ENCODE measurements at regions not wholly inside any gene's neighbourhood (a gene's known extent, or its start where the extent isn't known, plus 50 kb on each side); places are given as distances from the start of the nearest gene placed in this dataset.
"Not testable (repeated sequence)": the region's sequence is repeated elsewhere in the genome, so short reads cannot be mapped to it uniquely, and the experiment has no call there.

DNA sequence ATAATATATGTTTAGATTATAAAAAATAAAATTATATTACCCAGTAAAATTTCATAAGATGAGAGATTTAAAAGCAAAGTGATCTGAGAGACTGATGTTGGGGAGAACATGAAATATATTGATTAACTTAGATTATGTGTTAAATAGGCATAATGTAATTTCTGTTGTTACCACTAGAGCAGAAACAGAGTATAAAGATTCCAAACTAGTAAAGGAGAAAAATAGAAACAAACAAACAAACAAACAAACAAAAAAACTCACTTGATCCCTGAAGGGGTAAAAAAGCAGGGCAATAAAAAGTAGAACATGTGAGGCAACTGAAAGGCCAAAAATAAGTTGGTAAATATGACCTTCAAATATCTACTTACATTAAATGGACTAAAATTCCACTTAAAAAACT is 640.4 kb upstream of the RGS18 start:
- Histone ChIP-seq H3K36me3 (no peaks in the 10 kb centered on the region), H3K4me3 (no peak overlapping the region), H3K4me1 (no peaks in the 10 kb centered on the region), H3K27me3 (no peaks in the 10 kb centered on the region), H3K27ac (no peak overlapping the region), H3K9me3 (no peaks in the 10 kb centered on the region)
- no peak for TF ChIP-seq POLR2AphosphoS5 (IDR thresholded peaks at IDR 0.05)
- no peak for TF ChIP-seq POLR2A (IDR thresholded peaks at IDR 0.05)
- TF ChIP-seq EP300 (IDR thresholded peaks at IDR 0.05) = no peak
- TF ChIP-seq, protein P1, sequence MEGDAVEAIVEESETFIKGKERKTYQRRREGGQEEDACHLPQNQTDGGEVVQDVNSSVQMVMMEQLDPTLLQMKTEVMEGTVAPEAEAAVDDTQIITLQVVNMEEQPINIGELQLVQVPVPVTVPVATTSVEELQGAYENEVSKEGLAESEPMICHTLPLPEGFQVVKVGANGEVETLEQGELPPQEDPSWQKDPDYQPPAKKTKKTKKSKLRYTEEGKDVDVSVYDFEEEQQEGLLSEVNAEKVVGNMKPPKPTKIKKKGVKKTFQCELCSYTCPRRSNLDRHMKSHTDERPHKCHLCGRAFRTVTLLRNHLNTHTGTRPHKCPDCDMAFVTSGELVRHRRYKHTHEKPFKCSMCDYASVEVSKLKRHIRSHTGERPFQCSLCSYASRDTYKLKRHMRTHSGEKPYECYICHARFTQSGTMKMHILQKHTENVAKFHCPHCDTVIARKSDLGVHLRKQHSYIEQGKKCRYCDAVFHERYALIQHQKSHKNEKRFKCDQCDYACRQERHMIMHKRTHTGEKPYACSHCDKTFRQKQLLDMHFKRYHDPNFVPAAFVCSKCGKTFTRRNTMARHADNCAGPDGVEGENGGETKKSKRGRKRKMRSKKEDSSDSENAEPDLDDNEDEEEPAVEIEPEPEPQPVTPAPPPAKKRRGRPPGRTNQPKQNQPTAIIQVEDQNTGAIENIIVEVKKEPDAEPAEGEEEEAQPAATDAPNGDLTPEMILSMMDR (IDR thresholded peaks at IDR 0.05) = no peak
- no peak for DNase-seq
- no peak for ATAC-seq (ENCODE audit: low FRiP score in 2 of 2)

DNA sequence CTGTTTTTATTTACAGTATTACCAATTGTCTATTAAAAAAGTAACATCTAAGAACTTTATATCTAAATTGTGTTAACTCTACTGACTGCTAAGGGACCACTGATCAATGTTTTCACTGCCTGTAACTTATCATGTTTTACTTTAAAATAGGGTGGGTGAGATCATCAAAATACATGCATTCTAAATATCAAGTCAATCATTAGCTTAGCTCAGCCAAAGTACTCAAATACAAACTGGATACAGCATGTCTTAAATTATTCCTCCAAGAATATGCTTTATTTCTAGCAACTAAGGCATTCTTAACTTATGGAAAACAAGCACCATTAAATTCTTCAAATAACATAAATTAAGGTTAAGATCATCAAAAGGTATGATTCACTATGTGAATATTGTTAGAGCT is 638.7 kb upstream of the RGS18 start:
- no peak for TF ChIP-seq EP300 (IDR thresholded peaks at IDR 0.05)
- TF ChIP-seq, protein P1 (IDR thresholded peaks at IDR 0.05) = no peak
- no peak for TF ChIP-seq POLR2A (IDR thresholded peaks at IDR 0.05)
- no peak for ATAC-seq (ENCODE audit: low FRiP score in 2 of 2)
- H3K4me3 ChIP-seq = no peak overlapping the region

DNA sequence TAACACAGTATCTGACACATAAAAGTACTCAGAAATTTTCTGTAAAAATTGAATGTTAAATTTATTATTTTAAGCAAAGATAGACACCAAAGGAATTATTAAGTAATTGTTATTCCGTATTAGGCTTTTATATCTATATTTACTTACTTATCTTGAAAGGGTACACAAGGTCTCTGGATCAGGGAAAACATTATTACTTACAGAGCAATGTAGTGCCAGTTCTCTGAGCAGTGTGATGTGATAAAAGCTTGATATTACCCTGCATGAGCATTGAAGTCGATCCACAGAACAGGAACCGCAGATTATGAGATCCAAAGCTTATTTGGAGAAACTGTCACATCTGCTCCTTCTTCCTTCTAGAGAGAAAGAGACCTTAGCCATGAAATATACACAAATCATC is 637.9 kb upstream of the RGS18 start:
- Histone ChIP-seq H3K27me3 (no peaks in the 10 kb centered on the region), H3K9me3 (no peaks in the 10 kb centered on the region), H3K36me3 (no peaks in the 10 kb centered on the region), H3K4me1 (no peaks in the 10 kb centered on the region), H3K27ac (no peak overlapping the region), H3K4me3 (no peak overlapping the region)
- WGBS, 2 donors = 71 to 82% methylated on average over 3 of the region's 3 CpGs
- ATAC-seq (ENCODE audit: low FRiP score in 2 of 2) = no peak
- TF ChIP-seq, protein P1 (IDR thresholded peaks at IDR 0.05) = no peak
- no peak for TF ChIP-seq POLR2A (IDR thresholded peaks at IDR 0.05)
- TF ChIP-seq EP300 (IDR thresholded peaks at IDR 0.05) = no peak
- TF ChIP-seq POLR2AphosphoS5 (IDR thresholded peaks at IDR 0.05) = no peak
- no peak for DNase-seq

More for the DNA sequence above, 638.7 kb upstream of the RGS18 start:
- Histone ChIP-seq H3K4me1 (no peaks in the 10 kb centered on the region), H3K27ac (no peak overlapping the region), H3K36me3 (no peaks in the 10 kb centered on the region), H3K9me3 (no peaks in the 10 kb centered on the region), H3K27me3 (no peaks in the 10 kb centered on the region)
- DNase-seq = no peak

DNA sequence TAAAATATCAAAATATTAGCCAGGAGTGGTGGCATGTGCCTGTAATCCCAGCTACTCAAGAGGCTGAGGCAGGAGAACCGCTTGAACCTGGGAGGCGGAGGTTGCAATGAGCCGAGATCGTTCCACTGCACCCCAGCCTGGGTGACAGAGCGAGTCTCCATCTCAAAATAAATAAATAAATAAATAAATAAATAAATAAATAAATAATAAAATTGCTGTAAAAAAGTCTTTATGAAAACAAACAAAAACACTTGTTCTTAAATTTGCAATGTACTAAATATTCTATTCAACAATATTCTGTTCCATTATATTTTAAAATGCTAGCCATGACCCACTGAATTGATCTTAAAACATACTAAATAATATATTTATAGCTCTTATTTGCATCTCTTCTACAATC is 632.3 kb upstream of the RGS18 start:
- not testable (repeated sequence) for H3K4me1 ChIP-seq; ATAC-seq (ENCODE audit: low FRiP score in 2 of 2); H3K27me3 ChIP-seq; DNase-seq; H3K4me3 ChIP-seq; H3K27ac ChIP-seq; H3K36me3 ChIP-seq; H3K9me3 ChIP-seq
- 87 to 95% methylated on average over 5 of the region's 5 CpGs for WGBS, 2 donors

DNA sequence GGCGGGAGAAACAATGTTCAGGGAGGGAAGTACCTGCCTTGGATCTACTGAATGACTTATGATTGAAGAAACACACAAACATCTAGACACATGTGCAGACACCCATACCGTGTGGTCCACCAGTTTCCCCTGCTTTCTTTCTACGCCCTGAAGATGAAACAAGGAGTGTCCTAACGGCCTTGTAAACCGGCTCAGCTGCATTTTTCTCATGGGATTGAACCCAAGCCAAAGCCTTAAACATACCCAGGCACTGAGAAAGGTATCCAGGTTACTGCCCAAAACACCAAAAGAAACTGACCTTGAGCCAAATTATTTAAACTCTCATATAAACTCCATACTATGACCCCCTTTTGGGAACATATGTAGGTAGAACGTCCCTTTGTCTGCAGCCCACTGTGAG is 630.0 kb upstream of the RGS18 start:
- WGBS, 2 donors = 68 to 80% methylated on average over 6 of the region's 6 CpGs
- Histone ChIP-seq H3K4me3 (no peak overlapping the region), H3K27me3 (no peaks in the 10 kb centered on the region), H3K27ac (no peak overlapping the region), H3K36me3 (no peaks in the 10 kb centered on the region), H3K4me1 (no peaks in the 10 kb centered on the region), H3K9me3 (no peaks in the 10 kb centered on the region)
- DNase-seq (no peak), ATAC-seq (ENCODE audit: low FRiP score in 2 of 2) (no peak)
- TF ChIP-seq, protein P1 (IDR thresholded peaks at IDR 0.05) = no peak
- TF ChIP-seq POLR2A (IDR thresholded peaks at IDR 0.05) = no peak
- no peak for TF ChIP-seq POLR2AphosphoS5 (IDR thresholded peaks at IDR 0.05)
- TF ChIP-seq EP300 (IDR thresholded peaks at IDR 0.05) = no peak

DNA sequence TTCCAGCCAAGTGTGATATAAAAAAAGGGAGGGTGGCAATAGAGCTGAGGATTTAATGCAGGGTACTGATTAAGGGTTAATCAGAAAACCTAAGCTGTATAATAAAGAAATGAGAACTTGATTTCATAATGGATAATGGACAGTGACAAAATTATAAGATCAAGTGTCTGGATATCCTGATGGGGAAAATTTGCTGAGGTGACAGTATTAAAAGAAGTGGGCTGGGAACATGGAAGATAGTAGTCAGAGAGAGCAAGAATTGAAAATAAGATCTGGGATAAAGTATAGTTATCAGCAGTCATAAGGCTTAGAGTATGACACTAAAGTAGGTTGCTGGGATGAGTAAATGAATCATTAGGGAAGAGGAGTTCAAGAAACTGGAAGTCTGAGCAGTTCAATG is 627.3 kb upstream of the RGS18 start:
- Histone ChIP-seq H3K36me3 (no peaks in the 10 kb centered on the region), H3K4me1 (no peaks in the 10 kb centered on the region), H3K9me3 (no peaks in the 10 kb centered on the region), H3K27me3 (no peaks in the 10 kb centered on the region), H3K4me3 (no peak overlapping the region), H3K27ac (no peak overlapping the region)
- no peak for ATAC-seq (ENCODE audit: low FRiP score in 2 of 2)
- TF ChIP-seq POLR2A (IDR thresholded peaks at IDR 0.05) (no peak), EP300 (IDR thresholded peaks at IDR 0.05) (no peak), POLR2AphosphoS5 (IDR thresholded peaks at IDR 0.05) (no peak)
- TF ChIP-seq, protein P1 (IDR thresholded peaks at IDR 0.05) = no peak
- DNase-seq = no peak

Data from upper lobe of left lung (tissue), 6 donors.